ENCODE measurements at regions not wholly inside any gene's neighbourhood (a gene's known extent, or its start where the extent isn't known, plus 50 kb on each side); places are given as distances from the start of the nearest gene placed in this dataset.

DNA sequence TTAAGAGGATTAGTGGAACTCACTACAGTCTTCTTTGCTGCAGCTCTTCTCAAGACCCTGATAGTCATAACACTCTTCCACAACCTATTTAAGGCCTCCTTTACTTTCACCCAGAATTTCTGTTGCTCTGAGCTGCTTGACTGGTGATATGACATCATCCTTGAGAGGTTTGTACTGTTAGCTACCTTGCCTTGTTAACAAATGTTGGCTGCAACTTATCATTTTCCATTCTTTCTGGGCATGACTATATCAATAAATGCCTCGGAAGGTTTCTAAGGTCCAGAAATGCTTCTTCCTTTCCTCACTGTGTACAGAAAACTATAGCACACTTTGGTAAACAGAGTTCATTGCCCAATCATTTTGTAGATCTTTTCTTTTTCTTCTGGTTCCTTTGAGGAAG, 1292.2 kb upstream of the TMPRSS15 start:
- no peak for TF ChIP-seq CREB1 (IDR thresholded peaks at IDR 0.05; ENCODE audit: low read depth)
- TF ChIP-seq TAF1 (IDR thresholded peaks at IDR 0.05; ENCODE audit: low read depth): no peak
- TF ChIP-seq EP300 (IDR thresholded peaks at IDR 0.05; ENCODE audit: borderline replicate concordance): no peak
- no peak for TF ChIP-seq FOXM1 (IDR thresholded peaks at IDR 0.05; ENCODE audit: borderline replicate concordance, low read depth)
- TF ChIP-seq CEBPB (IDR thresholded peaks at IDR 0.05): no peak
- no peak for TF ChIP-seq YY1 (IDR thresholded peaks at IDR 0.05; ENCODE audit: low read depth)
- TF ChIP-seq, protein P1, sequence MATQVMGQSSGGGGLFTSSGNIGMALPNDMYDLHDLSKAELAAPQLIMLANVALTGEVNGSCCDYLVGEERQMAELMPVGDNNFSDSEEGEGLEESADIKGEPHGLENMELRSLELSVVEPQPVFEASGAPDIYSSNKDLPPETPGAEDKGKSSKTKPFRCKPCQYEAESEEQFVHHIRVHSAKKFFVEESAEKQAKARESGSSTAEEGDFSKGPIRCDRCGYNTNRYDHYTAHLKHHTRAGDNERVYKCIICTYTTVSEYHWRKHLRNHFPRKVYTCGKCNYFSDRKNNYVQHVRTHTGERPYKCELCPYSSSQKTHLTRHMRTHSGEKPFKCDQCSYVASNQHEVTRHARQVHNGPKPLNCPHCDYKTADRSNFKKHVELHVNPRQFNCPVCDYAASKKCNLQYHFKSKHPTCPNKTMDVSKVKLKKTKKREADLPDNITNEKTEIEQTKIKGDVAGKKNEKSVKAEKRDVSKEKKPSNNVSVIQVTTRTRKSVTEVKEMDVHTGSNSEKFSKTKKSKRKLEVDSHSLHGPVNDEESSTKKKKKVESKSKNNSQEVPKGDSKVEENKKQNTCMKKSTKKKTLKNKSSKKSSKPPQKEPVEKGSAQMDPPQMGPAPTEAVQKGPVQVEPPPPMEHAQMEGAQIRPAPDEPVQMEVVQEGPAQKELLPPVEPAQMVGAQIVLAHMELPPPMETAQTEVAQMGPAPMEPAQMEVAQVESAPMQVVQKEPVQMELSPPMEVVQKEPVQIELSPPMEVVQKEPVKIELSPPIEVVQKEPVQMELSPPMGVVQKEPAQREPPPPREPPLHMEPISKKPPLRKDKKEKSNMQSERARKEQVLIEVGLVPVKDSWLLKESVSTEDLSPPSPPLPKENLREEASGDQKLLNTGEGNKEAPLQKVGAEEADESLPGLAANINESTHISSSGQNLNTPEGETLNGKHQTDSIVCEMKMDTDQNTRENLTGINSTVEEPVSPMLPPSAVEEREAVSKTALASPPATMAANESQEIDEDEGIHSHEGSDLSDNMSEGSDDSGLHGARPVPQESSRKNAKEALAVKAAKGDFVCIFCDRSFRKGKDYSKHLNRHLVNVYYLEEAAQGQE (IDR thresholded peaks at IDR 0.05; ENCODE audit: low read depth): no peak
- no peak for TF ChIP-seq TEAD4 (IDR thresholded peaks at IDR 0.05)
- TF ChIP-seq NFIC (IDR thresholded peaks at IDR 0.05): no peak
- TF ChIP-seq RAD21 (IDR thresholded peaks at IDR 0.05; ENCODE audit: low read depth): no peak
- TF ChIP-seq, protein P2, sequence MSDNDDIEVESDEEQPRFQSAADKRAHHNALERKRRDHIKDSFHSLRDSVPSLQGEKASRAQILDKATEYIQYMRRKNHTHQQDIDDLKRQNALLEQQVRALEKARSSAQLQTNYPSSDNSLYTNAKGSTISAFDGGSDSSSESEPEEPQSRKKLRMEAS (IDR thresholded peaks at IDR 0.05): no peak
